HUES64 (cell line): ENCODE measurements at regions not wholly inside any gene's neighbourhood (a gene's known extent, or its start where the extent isn't known, plus 50 kb on each side); places are given as distances from the start of the nearest gene placed in this dataset.
"Not testable (repeated sequence)": the region's sequence is repeated elsewhere in the genome, so short reads cannot be mapped to it uniquely, and the experiment has no call there.

Experiments used
- H3K27ac ChIP-seq: 2 replicates; pipeline ENCODE4 v1.7.0; 2013; ENCODE audit warnings: low read depth, low read length, inconsistent platforms
- H3K27me3 ChIP-seq: 2 replicates; pipeline ENCODE4 v1.6.1; 2013; ENCODE audit warnings: mild to moderate bottlenecking, low read length; ENCODE audit not compliant: insufficient read depth
- H3K36me3 ChIP-seq: 2 replicates; pipeline ENCODE4 v1.6.1; 2013; ENCODE audit warnings: mild to moderate bottlenecking, low read length; ENCODE audit not compliant: insufficient read depth
- H3K4me1 ChIP-seq: 2 replicates; pipeline ENCODE4 v1.6.1; 2013; ENCODE audit warnings: mild to moderate bottlenecking, low read length, moderate library complexity; ENCODE audit not compliant: insufficient read depth
- H3K4me3 ChIP-seq: 2 replicates; pipeline ENCODE4 v1.5.1; 2013; ENCODE audit warnings: mild to moderate bottlenecking, low read length, moderate library complexity
- H3K9ac ChIP-seq: 2 replicates; pipeline ENCODE4 v1.6.1; 2013; ENCODE audit warnings: mild to moderate bottlenecking, low read depth, low read length
- H3K9me3 ChIP-seq: 2 replicates; pipeline ENCODE4 v1.6.1; 2013; ENCODE audit warnings: low read depth, low read length; ENCODE audit not compliant: insufficient read depth
- WGBS: fragments of 150-250, 120-280 bp; methylation state at CpG from one replicate; pipeline ENCODE4 v1.1.7; 2013; ENCODE audit warnings: missing lambda C conversion rate; 5-methylcytosine and 5-hydroxymethylcytosine counted together

DNA sequence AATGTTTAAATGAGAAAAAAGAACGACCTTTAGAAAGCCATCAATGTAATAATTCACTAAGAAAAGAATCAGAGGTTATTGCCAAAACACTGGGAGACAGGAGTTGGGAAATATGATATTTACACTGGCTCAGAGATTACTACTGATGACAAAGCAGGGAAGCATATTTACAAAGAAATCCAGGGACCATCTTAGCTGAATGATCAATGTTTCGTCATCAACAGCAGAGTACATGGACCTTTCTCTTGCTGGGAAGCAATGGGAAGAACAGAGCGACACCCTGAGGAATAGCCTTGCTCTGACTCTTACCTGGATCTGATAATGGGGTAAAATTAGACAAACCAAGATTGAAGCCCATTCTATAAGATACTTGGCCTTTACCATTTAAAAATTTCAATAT, 1293.5 kb downstream of the XPNPEP1 start:
- Histone ChIP-seq H3K27ac (no peak overlapping the region), H3K9ac (no peak overlapping the region), H3K4me1 (no peaks in the 10 kb centered on the region), H3K4me3 (no peak overlapping the region), H3K9me3 (peaks cover 21% of the 10 kb centered on the region; the same call in 1 of the 2 replicates), H3K27me3 (no peaks in the 10 kb centered on the region), H3K36me3 (no peaks in the 10 kb centered on the region)
- WGBS, result 48% methylated on average over 3 of the region's 3 CpGs

- WGBS, result 75% methylated on average over 1 of the region's 1 CpG
- H3K4me3 ChIP-seq, result no peak overlapping the region
- peaks cover 3% of the 10 kb centered on the region; the same call in 1 of the 2 replicates for H3K4me1 ChIP-seq
- H3K9me3 ChIP-seq, result peaks cover 26% of the 10 kb centered on the region; the same call in 1 of the 2 replicates
- H3K27me3 ChIP-seq, result no peaks in the 10 kb centered on the region
- no peak overlapping the region for H3K9ac ChIP-seq
- H3K27ac ChIP-seq, result no peak overlapping the region
- H3K36me3 ChIP-seq, result no peaks in the 10 kb centered on the region
Observed at GRCh38 chr10:108624052-108624451, 1299.3 kb downstream of the XPNPEP1 start.

DNA sequence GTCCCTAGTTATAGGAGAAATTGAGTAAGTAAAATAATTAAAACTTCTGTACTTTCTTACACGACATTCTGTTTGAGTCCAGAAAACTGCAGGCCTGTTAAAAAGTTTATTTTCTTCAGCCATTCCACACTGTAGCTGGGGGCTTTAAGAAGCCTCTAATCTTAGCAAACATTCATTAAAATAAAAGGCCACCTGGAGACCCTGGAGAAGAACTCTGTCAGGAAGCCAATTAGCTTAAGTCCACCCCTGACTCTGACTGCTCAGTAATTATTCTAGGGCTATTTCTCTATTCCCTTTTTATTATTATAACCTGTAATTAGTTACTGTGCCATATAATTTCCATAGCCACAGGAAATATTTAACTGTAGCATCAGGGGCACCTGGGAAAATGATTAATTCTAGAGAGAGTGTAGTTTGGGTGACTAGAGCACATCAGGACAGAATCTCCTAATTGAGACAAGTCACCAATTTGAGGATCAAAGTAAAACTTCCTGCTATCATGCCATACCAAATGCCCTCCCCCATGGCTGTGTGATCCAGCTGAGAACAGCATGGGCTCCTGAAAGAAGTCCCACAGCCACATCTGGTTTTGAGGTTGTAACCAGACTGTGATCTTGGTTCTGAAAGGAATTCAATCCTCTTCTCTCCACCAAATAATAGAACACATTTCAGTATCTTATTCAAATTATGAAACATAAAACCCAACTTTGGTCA, 1302.3 kb downstream of the XPNPEP1 start:
- Histone ChIP-seq H3K9ac (no peak overlapping the region), H3K9me3 (peaks cover 31% of the 10 kb centered on the region), H3K27ac (no peak overlapping the region), H3K4me3 (no peak overlapping the region), H3K27me3 (no peaks in the 10 kb centered on the region), H3K4me1 (peaks cover 3% of the 10 kb centered on the region; the same call in 1 of the 2 replicates), H3K36me3 (no peaks in the 10 kb centered on the region)
- 64% methylated on average over 1 of the region's 1 CpG for WGBS

GRCh38 chr10:108616559-108617285, 1306.6 kb downstream of the XPNPEP1 start:
- H3K36me3 ChIP-seq, result no peaks in the 10 kb centered on the region
- no peak overlapping the region for H3K27ac ChIP-seq
- no peaks in the 10 kb centered on the region for H3K27me3 ChIP-seq
- no peak overlapping the region for H3K9ac ChIP-seq
- H3K4me3 ChIP-seq, result no peak overlapping the region
- WGBS, result 67% methylated on average over 5 of the region's 6 CpGs
- peaks cover 3% of the 10 kb centered on the region; the same call in 1 of the 2 replicates for H3K4me1 ChIP-seq
- peaks cover 20% of the 10 kb centered on the region for H3K9me3 ChIP-seq

- no peak overlapping the region for H3K4me3 ChIP-seq
- H3K9ac ChIP-seq, result no peak overlapping the region
- H3K27ac ChIP-seq, result no peak overlapping the region
- H3K36me3 ChIP-seq, result no peaks in the 10 kb centered on the region
- WGBS, result 60% methylated on average over 2 of the region's 3 CpGs
- peaks cover 25% of the 10 kb centered on the region for H3K9me3 ChIP-seq
- H3K4me1 ChIP-seq, result no peaks in the 10 kb centered on the region
- no peaks in the 10 kb centered on the region for H3K27me3 ChIP-seq
Observed at GRCh38 chr10:108615576-108616320, 1307.6 kb downstream of the XPNPEP1 start.

GRCh38 chr10:108612485-108612884, 1310.8 kb downstream of the XPNPEP1 start:
- Histone ChIP-seq H3K9me3 (peaks cover 25% of the 10 kb centered on the region), H3K9ac (no peak overlapping the region), H3K4me3 (no peak overlapping the region), H3K27me3 (no peaks in the 10 kb centered on the region), H3K36me3 (no peaks in the 10 kb centered on the region), H3K4me1 (no peaks in the 10 kb centered on the region), H3K27ac (no peak overlapping the region)
- 89% methylated on average over 1 of the region's 3 CpGs for WGBS

DNA sequence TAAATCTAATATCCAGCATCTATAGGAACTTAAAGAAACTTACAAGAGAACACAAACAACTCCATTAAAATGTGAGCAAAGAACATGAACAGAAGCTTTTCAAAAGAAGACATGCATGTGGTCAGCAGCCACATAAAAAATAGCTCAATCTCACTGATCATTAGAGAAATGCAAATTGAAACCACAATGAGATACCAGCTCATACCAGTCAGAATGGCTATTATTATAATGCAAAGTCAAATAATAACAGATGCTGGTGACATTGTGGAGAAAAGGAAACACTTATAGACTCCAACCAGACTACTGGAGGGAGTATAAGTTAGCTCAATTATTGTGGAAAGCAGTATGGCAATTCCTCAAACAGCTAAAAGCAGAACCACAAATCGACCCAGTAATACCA, 1314.5 kb downstream of the XPNPEP1 start:
- Histone ChIP-seq H3K9ac (no peak overlapping the region), H3K9me3 (peaks cover 27% of the 10 kb centered on the region), H3K4me1 (no peaks in the 10 kb centered on the region), H3K36me3 (no peaks in the 10 kb centered on the region), H3K27ac (no peak overlapping the region), H3K27me3 (no peaks in the 10 kb centered on the region), H3K4me3 (no peak overlapping the region)
- WGBS, result no CpG with 5 or more reads among the region's 1 CpG

DNA sequence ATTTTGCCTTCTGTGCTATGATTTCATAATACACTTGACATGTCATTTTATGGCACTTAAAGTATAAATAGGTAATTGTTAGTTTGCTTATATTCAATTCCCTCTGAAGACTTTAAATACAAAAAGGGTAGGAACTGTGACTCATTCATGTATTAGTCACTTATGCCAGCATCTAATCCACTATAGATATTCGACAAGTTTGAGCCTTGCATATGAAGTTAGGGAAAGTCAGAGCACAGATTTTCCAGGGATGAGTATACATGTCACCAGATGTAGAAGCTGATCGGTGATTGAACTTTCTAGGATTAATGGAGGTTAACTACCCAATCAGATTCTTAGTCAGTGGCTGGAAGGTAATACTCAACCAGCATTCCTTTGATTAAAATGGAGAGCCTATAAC, 1321.5 kb downstream of the XPNPEP1 start:
- Histone ChIP-seq H3K27ac (no peak overlapping the region), H3K4me3 (no peak overlapping the region), H3K9ac (no peak overlapping the region), H3K4me1 (peaks cover 11% of the 10 kb centered on the region), H3K9me3 (peaks cover 14% of the 10 kb centered on the region; the same call in 1 of the 2 replicates), H3K27me3 (peaks cover 45% of the 10 kb centered on the region), H3K36me3 (no peaks in the 10 kb centered on the region)
- 95% methylated on average over 2 of the region's 2 CpGs for WGBS

DNA sequence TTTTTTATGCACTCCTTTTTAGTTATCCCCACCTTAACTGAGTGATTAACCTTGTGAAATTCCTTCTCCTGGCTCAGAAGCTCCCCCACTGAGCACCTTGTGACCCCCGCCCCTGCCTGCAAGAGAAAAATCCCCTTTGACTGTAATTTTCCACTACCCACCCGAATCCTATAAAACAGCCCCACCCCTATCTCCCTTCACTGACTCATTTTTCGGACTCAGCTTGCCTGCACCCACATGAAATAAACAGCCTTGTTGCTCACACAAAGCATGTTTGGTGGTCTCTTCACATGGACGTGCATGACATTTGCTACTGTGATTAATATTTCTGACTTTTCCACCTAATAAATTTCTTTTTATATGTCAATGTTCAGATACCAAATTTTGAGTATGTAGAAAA, 1322.8 kb downstream of the XPNPEP1 start:
- not testable (repeated sequence) for H3K4me3 ChIP-seq, H3K27ac ChIP-seq, H3K36me3 ChIP-seq, H3K9ac ChIP-seq
- H3K4me1 ChIP-seq, result peaks cover 11% of the 10 kb centered on the region
- 86% methylated on average over 4 of the region's 4 CpGs for WGBS
- peaks cover 59% of the 10 kb centered on the region for H3K27me3 ChIP-seq
- H3K9me3 ChIP-seq, result peaks cover 16% of the 10 kb centered on the region; the same call in 1 of the 2 replicates

GRCh38 chr10:108599317-108599716, 1324.0 kb downstream of the XPNPEP1 start:
- Histone ChIP-seq H3K4me1 (peaks cover 11% of the 10 kb centered on the region), H3K9me3 (peaks cover 15% of the 10 kb centered on the region; the same call in 1 of the 2 replicates), H3K27me3 (peaks cover 70% of the 10 kb centered on the region)
- H3K9ac ChIP-seq, H3K27ac ChIP-seq, H3K36me3 ChIP-seq, H3K4me3 ChIP-seq: not testable (repeated sequence)
- 84% methylated on average over 11 of the region's 11 CpGs for WGBS

DNA sequence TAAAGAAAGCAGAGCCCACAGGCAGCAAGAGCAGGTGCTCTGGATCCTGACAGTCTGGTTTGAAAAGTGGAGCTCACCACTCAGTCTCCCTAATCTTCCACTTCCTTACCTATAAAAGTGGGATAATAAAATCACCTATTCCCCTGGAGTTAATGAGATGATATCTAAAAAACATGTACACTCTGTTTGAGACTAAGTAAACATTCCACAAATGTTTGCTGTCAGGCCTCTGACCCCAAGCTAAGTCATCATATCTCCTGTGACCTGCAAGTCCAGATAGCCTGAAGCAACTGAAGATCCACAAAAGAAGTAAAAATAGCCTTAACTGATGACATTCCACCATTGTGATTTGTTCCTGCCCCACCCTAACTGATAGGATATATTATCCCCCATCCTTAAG, 1324.5 kb downstream of the XPNPEP1 start:
- peaks cover 70% of the 10 kb centered on the region for H3K27me3 ChIP-seq
- H3K4me1 ChIP-seq, result peaks cover 11% of the 10 kb centered on the region
- no peaks in the 10 kb centered on the region for H3K36me3 ChIP-seq
- H3K27ac ChIP-seq, result no peak overlapping the region
- H3K4me3 ChIP-seq, result no peak overlapping the region
- no peak overlapping the region for H3K9ac ChIP-seq
- peaks cover 15% of the 10 kb centered on the region; the same call in 1 of the 2 replicates for H3K9me3 ChIP-seq
